GM12878 (cell line): ENCODE measurements at regions not wholly inside any gene's neighbourhood (a gene's known extent, or its start where the extent isn't known, plus 50 kb on each side); places are given as distances from the start of the nearest gene placed in this dataset.
A peak's percentile ranks its signal among the peaks of the same experiment; 100 is the strongest.

Source experiments
- ATAC-seq: fragments of 200-7000 bp; cut with Tn5 transposase; 3 replicates; pipeline ENCODE4 v1.9.1; 2020; ENCODE audit warnings: mild to moderate bottlenecking, moderate library complexity
- BruUV-seq: library from RNA; stranded (reverse); fragments of 400-500 nt; replicated peaks from 2 replicates; lab custom pipeline; 2021; lab: Mats Ljungman, UMichigan
- CTCF ChIA-PET: fragments of 300-600 bp; sonication (Branson Sonifier 250); formaldehyde crosslinking; extraction: SDS; loops from one replicate; lab custom pipeline; 2021; ENCODE audit warnings: inconsistent platforms; lab: Yijun Ruan, JAX
- POLR2A ChIA-PET: fragments of 350-600 bp; formaldehyde crosslinking; extraction: SDS; loops from one replicate; lab custom pipeline; 2021; ENCODE audit warnings: inconsistent platforms; lab: Charles Lee
- RAD21 ChIA-PET: fragments of 300-600 bp; sonication (Branson Sonifier 250); formaldehyde crosslinking; loops from one replicate; lab custom pipeline; 2023; ENCODE audit warnings: antibody characterized with exemption; ENCODE audit not compliant: unreplicated experiment; lab: Charles Lee
- SMC1A ChIA-PET: fragments of 300-600 bp; sonication (Branson Sonifier 250); formaldehyde crosslinking; loops from one replicate; lab custom pipeline; 2023; ENCODE audit not compliant: unreplicated experiment, uncharacterized antibody; lab: Charles Lee
- DNase-seq: peaks from one replicate; pipeline ENCODE4 v3.0.0-alpha.2; 2011; ENCODE audit warnings: low read depth, low spot score
- FAIRE-seq: peaks from 3 replicates; lab custom pipeline; 2011; peaks lifted over from hg19 to GRCh38; lab: Jason Lieb, UNC
- H2AFZ ChIP-seq: 2 replicates; pipeline ENCODE4 v1.6.0; 2011; ENCODE audit warnings: low read depth, low read length, control low read depth; ENCODE audit not compliant: control insufficient read depth
- H3K27ac ChIP-seq: 2 replicates; pipeline ENCODE4 v1.5.1; 2011; ENCODE audit warnings: control low read depth; ENCODE audit not compliant: control insufficient read depth, insufficient read depth
- H3K27me3 ChIP-seq, 2 experiments: replicated peaks in 1 of 2; 2 replicates each; pipeline versions ENCODE4 v1.6.0 to v1.6.1; 2011; ENCODE audit warnings: low read length in 1 of 2; ENCODE audit not compliant: control insufficient read depth in 2 of 2, insufficient read depth in 2 of 2
- H3K36me3 ChIP-seq, 2 experiments: 2 replicates each; pipeline ENCODE4 v1.5.1; 2011; ENCODE audit warnings: low read length in 1 of 2; ENCODE audit not compliant: control insufficient read depth in 2 of 2, insufficient read depth in 2 of 2
- H3K4me1 ChIP-seq: 2 replicates; pipeline ENCODE4 v1.6.1; 2011; ENCODE audit warnings: mild to moderate bottlenecking, low read length, moderate library complexity, mixed read lengths; ENCODE audit not compliant: control insufficient read depth, insufficient read depth
- H3K4me2 ChIP-seq: 2 replicates; pipeline ENCODE4 v1.6.0; 2011; ENCODE audit warnings: control low read depth; ENCODE audit not compliant: control insufficient read depth, insufficient read depth
- H3K4me3 ChIP-seq: fragments of 200-600 bp; sonication (generic); 2 replicates; pipeline ENCODE4 v1.5.1; 2016
- H3K79me2 ChIP-seq: 2 replicates; pipeline ENCODE4 v1.6.0; 2011; ENCODE audit warnings: low read length; ENCODE audit not compliant: control insufficient read depth, insufficient read depth
- H3K9ac ChIP-seq: 2 replicates; pipeline ENCODE4 v1.8.0; 2011; ENCODE audit warnings: low read length, control low read depth, mixed read lengths; ENCODE audit not compliant: control insufficient read depth, insufficient read depth
- H3K9me3 ChIP-seq: replicated peaks from 3 replicates; pipeline ENCODE4 v1.5.1; 2011; ENCODE audit warnings: mild to moderate bottlenecking, low read length; ENCODE audit not compliant: control insufficient read depth, insufficient read depth
- H4K20me1 ChIP-seq: 2 replicates; pipeline ENCODE4 v1.6.0; 2011; ENCODE audit not compliant: control insufficient read depth, insufficient read depth
- BCL11A ChIP-seq: IDR thresholded peaks from 2 replicates; pipeline ENCODE4 v1.6.1; 2011; ENCODE audit warnings: low read depth, low read length
- ETV6 ChIP-seq, 2 experiments: fragments of 450-650 bp in 1 of 2; IDR thresholded peaks in 1 of 2; conservative IDR thresholded peaks in 1 of 2; 2 replicates each; pipeline ENCODE4 v1.6.1; 2014; ENCODE audit warnings: antibody characterized with exemption in 1 of 2, borderline replicate concordance in 1 of 2, low read depth in 1 of 2, mild to moderate bottlenecking in 1 of 2, moderate library complexity in 1 of 2
- MTA3 ChIP-seq: IDR thresholded peaks from 2 replicates; pipeline ENCODE4 v1.6.1; 2012; ENCODE audit warnings: low read length, inconsistent platforms, borderline replicate concordance
- NFXL1 ChIP-seq: fragments of 450-650 bp; IDR thresholded peaks from 2 replicates; pipeline ENCODE4 v1.6.1; 2017; ENCODE audit warnings: antibody characterized with exemption, mild to moderate bottlenecking, borderline replicate concordance
- TARDBP ChIP-seq: IDR thresholded peaks from 2 replicates; pipeline ENCODE4 v1.6.1; 2016; ENCODE audit warnings: borderline replicate concordance
- ZBED1 ChIP-seq: IDR thresholded peaks from 2 replicates; pipeline ENCODE4 v1.6.1; 2016; ENCODE audit warnings: borderline replicate concordance
- WGBS: methylation state at CpG from one replicate; pipeline ENCODE4 v1.1.6; 2016; ENCODE audit warnings: low lambda C conversion rate; ENCODE audit not compliant: insufficient replicate concordance, insufficient coverage; ENCODE audit errors: missing lambda C conversion rate; 5-methylcytosine and 5-hydroxymethylcytosine counted together
- in situ Hi-C: fragments of 300-500 bp; cut with MboI; formaldehyde crosslinking; loops from 9 replicates; pipeline ENCODE4 v1.14.3; 2018; ENCODE audit warnings: mixed read lengths
- intact Hi-C: fragments of 100-400 bp; cut with micrococcal nuclease; formaldehyde crosslinking; loops from one replicate; pipeline ENCODE4 v1.14.2; 2022; ENCODE audit not compliant: unreplicated experiment

GRCh38 chr20:53852691-53853090 lies 217.7 kb downstream of the BCAS1 start:
- RAD21 ChIA-PET, result interaction anchor here (2.0 to 2.3 kb wide), 2 partner anchors 13 kb away, joined by 6 to 9 read pairs; no protein-coding TSS in a partner anchor
- TF ChIP-seq NFXL1, result peak; percentile 84
- no peak for TF ChIP-seq TARDBP
- TF ChIP-seq, all 136 proteins: peak for 1
- no peaks in the 10 kb centered on the region for H3K36me3 ChIP-seq
- BruUV-seq, result no TSS peak
- H3K9me3 ChIP-seq, result no peaks in the 10 kb centered on the region
- ChIA-PET POLR2A (interaction anchor here (0.5 to 1.6 kb wide), 3 partner anchors 13 to 74 kb away, joined by 3 to 7 read pairs (median 3); no protein-coding TSS in a partner anchor), SMC1A (interaction anchor here (0.7 to 7.6 kb wide), 6 partner anchors 9 to 63 kb away, joined by 3 to 133 read pairs (median 4); no protein-coding TSS in a partner anchor), CTCF (interaction anchor here (0.9 to 2.0 kb wide), 4 partner anchors 10 to 28 kb away, joined by 3 to 11 read pairs (median 4); no protein-coding TSS in a partner anchor)
- no peak for DNase-seq
- WGBS, result 83% methylated on average over 5 of the region's 5 CpGs
- H3K4me2 ChIP-seq, result no peak overlapping the region
- H3K27me3 ChIP-seq, result no peaks in the 10 kb centered on the region
- H4K20me1 ChIP-seq, result no peaks in the 10 kb centered on the region
- no peak for FAIRE-seq
- H2AFZ ChIP-seq, result peak overlapping the region; percentile 41
- H3K9ac ChIP-seq, result no peak overlapping the region
- intact Hi-C loops, result no loop called here
- no peak overlapping the region for H3K4me3 ChIP-seq
- no peak for ATAC-seq
- in situ Hi-C loops, result no loop called here
- H3K27ac ChIP-seq, result no peak overlapping the region
- peaks cover 9% of the 10 kb centered on the region for H3K4me1 ChIP-seq
- no peaks in the 10 kb centered on the region for H3K79me2 ChIP-seq

GRCh38 chr20:53852014-53852413 lies 218.4 kb downstream of the BCAS1 start:
- ATAC-seq (no peak), DNase-seq (no peak), FAIRE-seq (no peak)
- peaks cover 14% of the 10 kb centered on the region for H3K4me1 ChIP-seq
- ChIA-PET RAD21 (interaction anchor here (1.5 to 2.3 kb wide), 3 partner anchors 12 to 22 kb away, joined by 4 to 9 read pairs (median 6); no protein-coding TSS in a partner anchor), POLR2A (interaction anchor here (0.6 to 1.6 kb wide), 6 partner anchors 8 to 214 kb away, joined by 3 to 4 read pairs (median 3); no protein-coding TSS in a partner anchor), SMC1A (interaction anchor here (1.3 to 7.6 kb wide), 8 partner anchors 9 to 64 kb away, joined by 4 to 133 read pairs (median 5); no protein-coding TSS in a partner anchor), CTCF (interaction anchor here (0.9 to 2.0 kb wide), 4 partner anchors 10 to 28 kb away, joined by 3 to 11 read pairs (median 4); no protein-coding TSS in a partner anchor)
- no peaks in the 10 kb centered on the region for H3K9me3 ChIP-seq
- H3K4me3 ChIP-seq, result no peak overlapping the region
- H3K27ac ChIP-seq, result no peak overlapping the region
- no peak overlapping the region for H2AFZ ChIP-seq
- no peaks in the 10 kb centered on the region for H3K79me2 ChIP-seq
- TF ChIP-seq ZBED1, result no peak
- TF ChIP-seq BCL11A, result no peak
- TF ChIP-seq ETV6 (conservative IDR thresholded peaks at IDR 0.05 in 1 of 2, IDR thresholded peaks at IDR 0.05 in 1 of 2; ENCODE audit: borderline replicate concordance in 1 of 2, low read depth in 1 of 2), result peak in 1 of 2 experiments; percentile 78; a peak in 1 of 4 replicates
- TF ChIP-seq MTA3, result no peak
- TF ChIP-seq NFXL1, result peak; percentile 65; the same call in 1 of the 2 replicates
- no TSS peak for BruUV-seq
- H4K20me1 ChIP-seq, result no peaks in the 10 kb centered on the region
- in situ Hi-C loops, result no loop called here
- no peak overlapping the region for H3K4me2 ChIP-seq
- intact Hi-C loops, result no loop called here
- WGBS, result 87% methylated on average over 3 of the region's 3 CpGs
- no peaks in the 10 kb centered on the region for H3K36me3 ChIP-seq
- no peak overlapping the region for H3K9ac ChIP-seq
- no peaks in the 10 kb centered on the region for H3K27me3 ChIP-seq
